GM18909 (cell line): ENCODE measurements at regions not wholly inside any gene's neighbourhood (a gene's known extent, or its start where the extent isn't known, plus 50 kb on each side); places are given as distances from the start of the nearest gene placed in this dataset.
A peak's percentile ranks its signal among the peaks of the same experiment; 100 is the strongest.
"Not testable (repeated sequence)": the region's sequence is repeated elsewhere in the genome, so short reads cannot be mapped to it uniquely, and the experiment has no call there.

Source experiments
- ATAC-seq: cut with Tn5 transposase; IDR thresholded peaks from one replicate; pipeline ENCODE4 v1.9.1; 2021; ENCODE audit warnings: mild to moderate bottlenecking; ENCODE audit not compliant: unreplicated experiment, poor library complexity

DNA sequence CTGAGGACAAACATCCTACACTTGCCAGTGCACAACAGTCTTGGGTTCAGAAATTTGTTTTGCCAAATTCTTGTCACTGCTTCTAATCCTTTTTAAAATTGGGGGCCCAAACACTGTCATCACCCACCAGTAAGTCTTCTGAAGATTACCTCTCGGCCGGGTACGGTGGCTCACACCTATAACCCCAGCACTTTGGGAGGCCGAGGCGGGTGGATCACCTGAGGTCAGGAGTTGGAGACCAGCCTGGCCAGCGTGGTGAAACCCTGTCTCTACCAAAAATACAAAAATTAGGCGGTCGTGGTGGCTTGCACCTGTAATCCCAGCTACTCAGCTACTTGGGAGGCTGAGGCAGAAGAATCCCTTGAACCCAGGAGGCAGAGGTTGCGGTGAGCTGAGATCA is 87.8 kb upstream of the DMRT1 start:
- ATAC-seq: not testable (repeated sequence)

DNA sequence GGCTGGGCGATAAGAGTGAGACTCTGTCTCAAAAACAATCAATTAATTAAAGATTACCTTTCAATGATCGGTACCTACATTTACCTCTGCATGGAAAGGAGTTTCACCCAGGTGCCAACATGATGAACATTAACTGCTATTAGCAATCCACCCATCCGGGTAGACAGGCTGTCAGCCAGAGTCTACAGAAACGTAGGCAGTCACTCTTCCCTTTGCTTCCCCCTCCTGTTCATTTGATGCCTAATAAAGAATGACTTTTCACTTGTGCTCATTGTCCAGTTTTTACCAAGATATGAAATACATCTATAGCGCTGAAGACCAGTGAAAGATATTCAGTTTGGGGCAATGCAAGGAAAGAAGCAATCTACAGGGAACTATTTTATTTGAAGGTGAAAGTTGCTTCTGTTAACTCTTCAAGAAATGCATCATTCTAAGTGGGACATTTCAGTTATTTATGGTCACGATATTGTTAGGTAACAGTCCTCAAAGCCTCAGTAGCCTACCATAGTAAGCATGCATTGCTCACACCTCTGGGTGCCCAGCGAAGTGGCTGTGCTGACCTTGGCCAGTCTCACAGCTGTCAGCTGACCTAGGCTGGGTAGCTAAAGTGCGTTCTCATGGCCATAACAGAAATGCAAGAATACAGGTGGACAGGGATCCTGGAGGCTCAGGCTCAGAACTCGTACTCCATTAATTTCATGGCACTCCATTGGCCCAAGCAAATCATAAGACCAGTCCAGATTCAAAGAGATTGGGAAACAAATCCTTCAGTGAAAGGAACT is 87.2 kb upstream of the DMRT1 start:
- no peak for ATAC-seq

DNA sequence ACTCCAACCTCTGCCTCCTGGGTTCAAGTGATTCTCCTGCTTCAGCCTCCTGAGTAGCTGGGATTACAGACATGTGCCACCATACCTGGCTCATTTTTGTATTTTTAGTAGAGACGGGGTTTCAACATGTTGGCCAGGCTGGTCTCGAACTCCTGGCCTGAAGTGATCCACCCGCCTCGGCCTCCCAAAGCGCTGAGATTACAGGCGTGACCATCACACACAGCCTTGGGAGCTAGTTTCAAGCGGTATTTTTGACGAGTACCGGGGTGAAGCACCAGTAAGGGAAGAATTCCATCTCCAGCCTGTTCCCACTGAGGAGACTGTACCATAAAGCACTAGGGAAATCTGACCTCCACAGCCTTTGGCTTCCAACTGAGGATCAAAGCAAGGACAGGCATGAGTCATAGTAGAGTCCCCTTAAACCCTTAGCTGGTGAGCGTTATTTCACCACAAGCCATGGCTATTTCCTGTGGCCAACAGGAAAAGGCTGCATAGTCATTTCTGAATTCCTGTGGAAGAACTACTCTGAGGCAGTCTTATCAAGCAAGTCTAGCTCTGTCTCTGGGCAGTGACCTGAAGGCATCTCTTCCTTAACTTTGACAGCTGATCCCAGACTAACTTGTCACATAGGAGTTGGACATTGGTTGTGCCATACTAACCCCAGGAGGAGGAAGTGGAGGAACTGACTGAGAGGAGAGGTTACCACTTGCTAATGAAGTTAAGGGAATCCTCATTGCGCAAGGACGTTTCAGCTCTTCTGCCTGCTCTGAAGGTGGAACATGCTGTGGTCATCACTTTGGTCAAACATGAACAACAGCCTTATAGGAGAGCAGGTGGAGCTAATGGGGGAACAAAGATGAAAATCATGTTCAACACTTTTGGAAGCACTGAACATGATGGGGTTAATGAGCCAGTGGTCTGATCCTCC is 85.8 kb upstream of the DMRT1 start:
- peak; percentile 47 for ATAC-seq

DNA sequence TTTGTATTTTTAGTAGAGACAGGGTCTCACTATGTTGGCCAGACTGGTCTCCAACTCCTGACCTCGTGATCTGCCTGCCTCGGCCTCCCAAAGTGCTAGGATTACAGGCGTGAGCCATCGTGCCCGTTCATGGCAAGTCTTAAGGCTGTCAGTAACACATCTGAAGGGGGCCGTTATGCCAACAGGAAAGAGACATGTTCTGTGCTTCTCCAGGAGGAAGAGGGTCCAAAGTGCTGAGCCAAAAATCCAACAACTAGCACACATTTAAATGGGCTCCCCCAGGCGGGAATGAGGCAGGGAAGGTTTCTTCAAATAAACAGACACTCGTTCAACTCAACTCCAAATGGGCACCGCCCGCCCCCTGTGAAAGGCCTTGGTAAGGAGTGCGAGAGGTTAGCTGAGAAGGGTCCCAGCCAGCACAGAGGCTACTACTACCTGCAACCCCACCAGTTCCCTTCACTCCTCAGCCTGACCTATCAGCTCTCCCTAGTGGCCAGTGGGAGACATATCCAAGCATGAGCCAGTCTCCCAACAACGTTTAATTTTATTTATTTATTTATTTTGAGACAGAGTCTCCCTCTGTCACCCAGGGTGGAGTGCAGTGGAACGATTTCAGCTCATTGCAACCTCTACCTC is 84.1 kb upstream of the DMRT1 start:
- ATAC-seq: no peak

DNA sequence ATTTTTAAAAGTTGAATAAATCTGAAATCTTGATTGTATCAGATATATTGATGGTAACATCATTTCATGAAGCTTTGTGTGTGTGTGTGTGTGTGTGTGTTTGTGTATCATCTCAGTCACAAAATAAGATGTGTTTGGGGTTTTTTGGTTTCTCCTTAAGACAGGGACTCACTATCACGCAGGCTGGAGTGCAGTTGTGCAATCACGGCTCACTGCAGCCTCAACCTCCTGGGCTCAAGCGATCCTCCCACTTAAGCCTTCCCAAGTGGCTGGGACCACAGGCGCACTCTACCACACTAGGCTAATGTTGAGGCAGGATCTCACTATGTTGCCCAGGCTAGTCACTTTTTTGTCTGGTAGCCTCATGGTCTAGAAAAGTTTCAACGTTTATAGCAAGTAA is 83.4 kb upstream of the DMRT1 start:
- no peak for ATAC-seq

DNA sequence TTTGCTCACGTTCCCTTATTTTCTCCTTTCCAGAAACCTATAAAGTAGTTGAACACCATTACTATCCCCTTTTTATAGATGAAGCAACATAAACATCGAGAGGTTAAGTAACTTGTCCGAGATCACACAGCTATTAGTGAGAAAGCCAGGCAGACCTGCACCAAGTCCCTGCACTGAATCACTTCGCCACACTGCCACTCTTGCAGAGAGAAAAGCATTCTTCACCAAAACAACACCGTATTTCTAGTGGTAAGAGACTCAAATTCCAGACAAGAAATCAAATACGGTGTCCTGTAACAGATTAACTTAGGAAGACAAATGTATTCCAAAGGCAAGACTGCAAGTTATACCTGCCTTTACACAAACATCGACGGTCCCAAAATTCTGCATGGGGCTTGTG is 82.0 kb upstream of the DMRT1 start:
- ATAC-seq: no peak

DNA sequence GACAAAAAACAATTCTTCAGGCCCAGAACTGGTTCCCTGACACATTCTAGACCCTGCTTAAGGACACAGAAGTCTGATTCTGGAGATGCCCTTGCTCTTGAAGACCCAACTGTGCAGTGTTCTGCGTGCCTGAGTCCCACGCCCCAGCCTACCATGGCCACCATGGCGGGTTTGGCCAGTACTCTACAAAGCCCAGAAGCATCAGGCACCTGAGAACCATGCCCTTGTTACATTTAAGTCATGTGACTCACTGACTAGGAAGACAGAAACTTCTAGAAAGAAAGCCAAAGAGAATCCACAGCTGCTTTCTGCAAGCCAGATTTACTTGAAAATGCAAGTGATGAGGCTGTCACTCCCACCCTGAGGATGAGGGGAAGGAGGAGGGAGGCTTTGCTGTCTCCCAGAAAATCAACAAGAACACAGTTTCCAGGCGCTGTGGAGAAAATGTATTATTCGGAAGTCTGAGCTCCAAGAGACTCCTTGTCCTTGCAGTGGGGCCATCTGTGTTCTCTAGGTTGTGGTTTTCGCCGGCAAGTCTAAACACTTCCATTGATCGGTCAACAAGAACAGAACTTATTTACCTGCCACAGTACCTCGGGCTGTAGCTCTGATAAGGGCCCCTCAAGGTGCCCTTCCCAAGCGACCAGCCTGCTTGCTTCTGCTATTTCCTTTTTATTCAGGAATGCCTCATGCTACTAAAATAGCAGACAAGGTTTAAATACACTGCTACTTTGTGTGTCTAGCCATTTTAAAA is 81.3 kb upstream of the DMRT1 start:
- no peak for ATAC-seq

DNA sequence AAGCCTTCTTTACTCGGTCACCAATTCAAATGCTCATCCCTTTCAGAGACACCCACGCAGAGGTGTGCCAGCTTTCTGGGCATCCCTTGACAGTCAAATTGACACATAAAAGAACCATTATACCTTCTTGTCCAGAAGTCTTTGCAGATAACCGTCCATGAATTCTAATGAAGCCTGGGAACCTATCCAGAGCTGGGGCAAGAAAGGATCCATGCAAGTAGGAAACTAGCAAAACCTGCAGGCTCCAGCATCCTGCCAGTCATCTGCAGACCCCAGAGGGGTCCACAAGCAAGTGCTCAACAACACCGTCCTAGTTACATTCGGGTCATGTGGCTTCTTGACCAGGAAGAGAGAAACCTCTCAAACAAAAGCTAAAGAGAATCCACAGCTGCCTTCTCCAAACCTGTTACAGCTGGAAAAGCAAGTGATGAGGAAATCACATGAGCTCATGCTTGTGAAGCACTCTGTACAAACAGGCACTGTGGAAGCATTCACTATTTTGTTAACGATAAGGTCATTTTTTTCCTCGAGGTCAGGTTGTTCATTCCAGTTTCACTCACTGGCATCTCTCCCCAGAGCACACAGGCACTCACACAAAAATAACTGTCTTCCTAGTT is 80.2 kb upstream of the DMRT1 start:
- no peak for ATAC-seq

DNA sequence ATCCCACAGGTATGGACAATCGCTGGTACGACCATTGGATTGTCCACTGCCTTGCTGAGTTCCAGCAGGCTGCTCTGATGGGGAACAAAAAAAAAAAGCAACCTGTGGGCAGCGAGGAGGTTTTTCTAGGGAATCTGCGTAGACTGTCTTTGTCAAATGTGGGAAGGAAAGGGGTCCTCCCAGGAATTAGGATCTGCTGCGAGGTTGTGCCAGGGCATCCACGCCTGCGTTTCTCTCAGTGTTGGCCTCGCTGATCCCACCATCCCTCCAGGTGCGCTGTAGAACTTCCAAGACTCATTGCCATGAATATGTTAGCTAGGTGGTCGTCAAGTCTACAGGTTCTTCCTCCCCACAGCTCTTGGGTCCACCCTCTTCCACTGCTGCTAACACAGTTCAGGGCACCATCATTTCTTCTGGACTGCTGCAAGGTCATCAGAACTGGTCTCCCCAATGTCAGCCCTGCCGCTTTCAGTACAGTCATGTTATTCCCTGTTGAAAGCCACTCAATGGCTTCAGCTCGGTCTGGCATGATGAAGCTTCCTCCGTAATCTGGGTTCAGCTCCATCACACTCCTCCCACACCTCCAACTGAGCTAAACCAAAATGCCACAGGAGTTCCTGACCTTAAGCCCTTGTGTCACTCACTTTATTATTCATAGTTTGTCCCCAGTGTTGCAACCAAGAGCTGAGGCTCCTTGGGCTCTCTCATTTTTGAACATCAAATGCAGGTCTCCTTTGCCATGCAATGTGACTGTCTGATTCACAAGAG is 79.5 kb upstream of the DMRT1 start:
- ATAC-seq: no peak

DNA sequence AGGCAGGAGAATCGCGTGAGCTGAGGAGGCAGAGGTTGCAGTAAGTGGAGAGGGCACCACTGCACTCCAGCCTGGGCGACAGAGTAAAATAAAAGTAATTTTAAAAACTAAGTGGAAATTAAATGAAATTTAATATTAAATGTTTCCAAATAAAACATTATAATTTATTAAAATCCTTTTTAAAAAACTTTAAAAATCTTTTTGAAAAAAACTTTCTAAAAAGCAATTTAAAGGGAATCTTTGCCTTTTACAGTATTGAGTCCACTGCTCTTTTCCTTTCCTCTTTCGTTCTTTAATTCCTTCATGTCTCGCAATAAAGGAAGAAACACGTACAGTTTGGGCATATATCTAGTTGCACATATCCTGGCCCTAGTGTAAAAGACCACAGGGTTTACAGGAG is 77.8 kb upstream of the DMRT1 start:
- ATAC-seq: no peak

DNA sequence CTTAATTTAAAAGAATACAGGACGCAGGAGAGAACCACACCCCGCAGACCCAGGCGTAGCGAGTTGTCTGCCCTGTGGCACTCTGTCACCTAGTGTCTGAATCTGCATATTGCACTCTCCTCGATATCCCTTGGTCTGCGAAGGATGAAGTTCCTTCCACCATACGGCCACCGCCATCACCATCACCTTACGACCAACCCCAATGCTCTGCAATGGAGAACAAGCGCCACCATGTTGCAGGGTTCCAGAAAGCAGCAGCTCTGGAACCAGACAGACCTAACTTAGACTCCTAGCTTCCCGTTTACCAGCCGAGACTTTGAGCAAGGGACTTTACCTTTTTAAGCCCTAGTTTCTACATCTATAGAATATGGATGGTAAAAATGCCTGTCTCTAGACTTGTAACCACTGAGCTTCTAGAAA is 77.4 kb upstream of the DMRT1 start:
- peak; percentile 91 for ATAC-seq

DNA sequence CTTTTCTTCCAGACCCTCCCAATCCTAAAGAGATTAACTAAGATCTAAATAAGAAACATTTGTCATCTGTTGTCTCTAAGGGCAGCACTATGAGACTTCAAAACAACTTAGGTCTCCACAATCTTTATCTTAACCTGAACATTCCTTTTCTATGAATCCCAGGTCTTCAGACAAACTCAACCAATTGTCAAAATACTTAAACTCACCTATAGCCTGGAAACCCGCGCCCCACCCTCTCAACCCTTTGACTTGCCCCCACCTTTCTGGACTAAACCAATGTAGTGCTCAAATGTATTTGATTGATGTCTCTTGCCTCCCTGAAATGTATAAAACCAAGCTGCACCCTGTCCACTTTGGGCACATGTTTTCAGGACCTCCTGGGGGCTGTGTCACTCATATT is 76.5 kb upstream of the DMRT1 start:
- no peak for ATAC-seq

DNA sequence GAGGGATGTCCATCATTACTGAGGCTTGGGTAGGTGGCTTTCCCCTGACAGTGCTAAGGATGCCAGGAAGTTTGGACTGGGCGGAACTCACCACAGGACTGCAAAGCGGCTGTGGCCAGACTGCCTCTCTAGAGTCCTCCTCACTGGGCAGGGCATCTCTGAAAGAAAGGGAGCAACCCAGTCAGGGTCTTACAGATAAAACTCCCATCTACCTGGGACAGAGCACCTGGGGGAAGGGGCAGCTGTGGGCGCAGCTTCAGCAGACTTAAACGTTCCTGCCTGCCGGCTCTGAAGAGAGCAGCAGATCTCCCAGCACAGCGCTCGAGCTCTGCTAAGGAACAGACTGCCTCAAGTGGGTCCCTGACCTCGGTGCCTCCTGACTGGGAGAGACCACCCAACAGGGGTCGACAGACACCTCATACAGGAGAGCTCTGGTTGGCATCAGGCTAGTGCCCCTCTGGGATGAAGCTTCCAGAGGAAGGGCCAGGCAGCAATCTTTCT is 74.4 kb upstream of the DMRT1 start:
- ATAC-seq: not testable (repeated sequence)

DNA sequence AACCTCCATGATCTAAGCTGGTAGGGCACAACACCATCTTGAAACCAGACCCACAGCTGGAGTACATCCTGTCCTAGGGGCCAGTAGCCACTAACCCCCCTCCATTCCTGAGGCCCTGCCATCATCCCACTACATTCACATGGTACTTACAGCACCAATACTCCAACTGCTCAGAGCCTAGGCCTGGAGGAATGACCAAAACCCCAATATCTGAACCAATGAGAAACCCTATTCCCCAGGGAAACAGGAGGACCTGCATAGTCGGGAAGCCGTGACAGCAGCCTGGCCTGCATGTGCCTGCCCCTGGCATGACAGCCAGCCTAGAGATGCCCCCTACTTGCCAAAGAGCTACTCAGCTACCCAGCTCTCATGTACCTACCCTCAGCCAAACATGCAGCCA is 65.4 kb upstream of the DMRT1 start:
- no peak for ATAC-seq

DNA sequence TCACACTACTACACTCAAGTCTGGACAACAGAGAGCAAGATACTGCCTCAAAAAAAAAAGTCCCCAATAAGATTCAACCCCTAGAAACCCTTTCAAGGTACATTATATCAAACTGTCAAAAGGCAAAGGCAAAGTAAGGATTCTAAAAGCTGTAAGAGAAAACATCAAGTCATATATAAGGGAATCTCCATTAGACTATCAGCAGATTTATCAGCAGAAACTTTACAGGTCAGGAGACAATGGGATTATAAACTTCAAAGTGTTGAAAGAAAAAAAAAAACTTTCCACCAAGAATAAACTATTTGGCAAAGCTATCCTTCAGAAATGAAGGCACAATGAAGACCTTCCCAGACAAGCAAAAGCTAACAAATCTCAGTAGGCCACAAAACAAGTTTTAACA is 63.5 kb upstream of the DMRT1 start:
- ATAC-seq: no peak

DNA sequence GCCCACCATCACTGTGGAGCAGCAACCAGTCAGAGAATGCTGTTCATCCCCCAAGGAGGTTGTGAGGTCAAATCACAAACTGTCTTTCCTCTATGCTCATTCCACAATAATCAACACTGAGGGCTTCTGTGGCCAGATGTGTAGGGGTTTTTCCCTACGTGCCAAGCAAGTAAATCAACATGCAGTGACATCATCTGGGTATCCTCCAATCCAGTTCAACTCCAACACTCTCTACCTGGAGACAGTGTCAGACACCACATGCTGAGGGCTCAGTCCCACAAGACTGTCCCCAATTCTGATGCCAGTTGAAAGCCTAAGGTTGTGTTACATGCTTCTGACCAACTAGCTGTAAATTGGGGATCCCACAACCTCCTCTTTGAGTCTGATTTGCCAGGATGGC is 57.3 kb upstream of the DMRT1 start:
- ATAC-seq: no peak

DNA sequence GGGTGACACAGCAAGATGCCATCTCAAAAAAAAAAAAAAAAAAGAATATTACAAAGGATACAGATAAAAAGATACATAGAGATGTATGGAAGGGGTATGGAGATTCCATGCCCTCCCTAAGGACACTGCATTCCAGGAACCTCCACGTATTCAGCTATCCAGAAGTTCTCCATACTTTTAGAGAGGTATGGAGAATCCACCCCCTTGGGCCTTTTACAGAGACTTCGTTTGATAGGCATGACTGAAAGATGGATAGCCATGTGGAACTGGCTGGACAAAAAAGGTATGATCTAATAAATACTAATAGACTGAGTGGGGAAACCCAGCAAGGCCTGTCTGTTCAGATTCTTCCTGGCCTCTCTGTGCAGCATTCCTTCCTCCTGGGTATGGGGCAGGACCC is 56.6 kb upstream of the DMRT1 start:
- no peak for ATAC-seq

DNA sequence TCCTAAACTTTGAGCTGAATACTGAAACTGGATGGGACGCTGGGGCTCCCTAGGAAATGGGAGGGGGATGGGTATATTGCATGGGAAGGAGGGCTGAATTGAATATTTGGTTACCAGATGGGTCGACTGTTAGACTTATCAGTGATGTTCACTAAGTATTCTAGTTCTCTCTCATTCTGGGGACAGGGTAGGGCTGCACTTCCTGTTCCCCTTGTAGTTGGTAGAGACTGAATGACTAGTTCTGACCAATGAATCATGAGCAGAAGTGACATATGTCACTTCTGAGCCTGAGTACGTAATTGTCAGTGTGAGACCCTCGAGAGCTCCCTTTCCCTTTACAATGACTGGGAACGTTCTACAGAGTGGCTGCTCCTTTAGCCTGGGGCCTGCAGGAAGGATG is 55.5 kb upstream of the DMRT1 start:
- ATAC-seq: no peak

DNA sequence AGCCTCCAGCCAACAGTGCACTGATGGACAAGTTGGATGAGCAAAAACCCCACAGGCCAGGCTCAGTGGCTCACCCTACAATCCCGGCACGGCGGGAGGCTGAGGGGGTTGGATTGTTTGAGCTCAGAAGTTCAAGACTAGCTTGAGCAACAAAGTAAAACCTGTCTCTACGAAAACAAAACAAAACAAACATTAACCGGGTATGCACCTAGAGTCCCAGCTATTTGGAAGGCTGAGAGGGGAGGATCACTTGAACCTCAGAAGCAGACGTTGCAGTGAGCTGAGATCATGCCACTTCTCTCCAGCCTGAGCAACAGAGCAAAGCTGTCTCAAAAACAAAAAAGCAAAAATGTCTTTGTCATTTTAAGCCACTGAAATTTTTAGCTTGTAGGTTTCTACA is 55.1 kb upstream of the DMRT1 start:
- ATAC-seq: no peak
